ENCODE measurements at regions not wholly inside any gene's neighbourhood (a gene's known extent, or its start where the extent isn't known, plus 50 kb on each side); places are given as distances from the start of the nearest gene placed in this dataset.
A peak's percentile ranks its signal among the peaks of the same experiment; 100 is the strongest.

- no peak for DNase-seq
Observed at GRCh38 chr5:89908876-89909275, 500.7 kb downstream of the CETN3 start.

GRCh38 chr5:89904442-89904841, 505.1 kb downstream of the CETN3 start:
- in situ Hi-C loops (cut with MboI; ENCODE audit: low pct_unique_long_range_greater_than_20kb, low sequenced_read_pairs), result no loop called here
- DNase-seq, result no peak

More at GRCh38 chr5:89908876-89909275, 500.7 kb downstream of the CETN3 start:
- in situ Hi-C loops (cut with MboI; ENCODE audit: low pct_unique_long_range_greater_than_20kb, low sequenced_read_pairs), result no loop called here

GRCh38 chr5:89901983-89902382, 507.6 kb downstream of the CETN3 start:
- in situ Hi-C loops (cut with MboI; ENCODE audit: low pct_unique_long_range_greater_than_20kb, low sequenced_read_pairs), result no loop called here
- no peak for DNase-seq

- in situ Hi-C loops (cut with MboI; ENCODE audit: low pct_unique_long_range_greater_than_20kb, low sequenced_read_pairs), result no loop called here
- no peak for DNase-seq
Observed at GRCh38 chr5:89901346-89901745, 508.2 kb downstream of the CETN3 start.

GRCh38 chr5:89900346-89900745, 509.2 kb downstream of the CETN3 start:
- DNase-seq, result no peak
- in situ Hi-C loops (cut with MboI; ENCODE audit: low pct_unique_long_range_greater_than_20kb, low sequenced_read_pairs), result no loop called here

- in situ Hi-C loops (cut with MboI; ENCODE audit: low pct_unique_long_range_greater_than_20kb, low sequenced_read_pairs), result no loop called here
- no peak for DNase-seq
Observed at GRCh38 chr5:89899559-89899958, 510.0 kb downstream of the CETN3 start.

- in situ Hi-C loops (cut with MboI; ENCODE audit: low pct_unique_long_range_greater_than_20kb, low sequenced_read_pairs), result no loop called here
- no peak for DNase-seq
Observed at GRCh38 chr5:89893546-89893945, 516.0 kb downstream of the CETN3 start.

GRCh38 chr5:89885670-89886069, 523.9 kb downstream of the CETN3 start:
- in situ Hi-C loops (cut with MboI; ENCODE audit: low pct_unique_long_range_greater_than_20kb, low sequenced_read_pairs), result no loop called here

GRCh38 chr5:89883967-89884366, 525.6 kb downstream of the CETN3 start:
- in situ Hi-C loops (cut with MboI; ENCODE audit: low pct_unique_long_range_greater_than_20kb, low sequenced_read_pairs), result no loop called here
- peak; percentile 25 for DNase-seq

More at GRCh38 chr5:89885670-89886069, 523.9 kb downstream of the CETN3 start:
- DNase-seq, result no peak

GRCh38 chr5:89878140-89879132, 531.1 kb downstream of the CETN3 start:
- DNase-seq, result peak; percentile 28
- in situ Hi-C loops (cut with MboI; ENCODE audit: low pct_unique_long_range_greater_than_20kb, low sequenced_read_pairs), result no loop called here

GRCh38 chr5:89871906-89872305, 537.6 kb downstream of the CETN3 start:
- DNase-seq, result no peak
- in situ Hi-C loops (cut with MboI; ENCODE audit: low pct_unique_long_range_greater_than_20kb, low sequenced_read_pairs), result no loop called here

- DNase-seq, result no peak
- in situ Hi-C loops (cut with MboI; ENCODE audit: low pct_unique_long_range_greater_than_20kb, low sequenced_read_pairs), result no loop called here
Observed at GRCh38 chr5:89869346-89869745, 540.2 kb downstream of the CETN3 start.

- no peak for DNase-seq
- in situ Hi-C loops (cut with MboI; ENCODE audit: low pct_unique_long_range_greater_than_20kb, low sequenced_read_pairs), result no loop called here
Observed at GRCh38 chr5:89866410-89866809, 543.1 kb downstream of the CETN3 start.

GRCh38 chr5:89864941-89865340, 544.6 kb downstream of the CETN3 start:
- in situ Hi-C loops (cut with MboI; ENCODE audit: low pct_unique_long_range_greater_than_20kb, low sequenced_read_pairs), result no loop called here
- DNase-seq, result no peak

GRCh38 chr5:89857790-89858189, 551.8 kb downstream of the CETN3 start:
- in situ Hi-C loops (cut with MboI; ENCODE audit: low pct_unique_long_range_greater_than_20kb, low sequenced_read_pairs), result no loop called here
- DNase-seq, result no peak

GRCh38 chr5:89855417-89855816, 554.1 kb downstream of the CETN3 start:
- DNase-seq, result no peak
- in situ Hi-C loops (cut with MboI; ENCODE audit: low pct_unique_long_range_greater_than_20kb, low sequenced_read_pairs), result no loop called here

- DNase-seq, result no peak
- in situ Hi-C loops (cut with MboI; ENCODE audit: low pct_unique_long_range_greater_than_20kb, low sequenced_read_pairs), result no loop called here
Observed at GRCh38 chr5:89851911-89852310, 557.6 kb downstream of the CETN3 start.

GRCh38 chr5:89850513-89850865, 559.1 kb downstream of the CETN3 start:
- in situ Hi-C loops (cut with MboI; ENCODE audit: low pct_unique_long_range_greater_than_20kb, low sequenced_read_pairs), result no loop called here

GRCh38 chr5:89849830-89850512, 559.6 kb downstream of the CETN3 start:
- in situ Hi-C loops (cut with MboI; ENCODE audit: low pct_unique_long_range_greater_than_20kb, low sequenced_read_pairs), result no loop called here
- no peak for DNase-seq

More at GRCh38 chr5:89850513-89850865, 559.1 kb downstream of the CETN3 start:
- DNase-seq, result no peak

GRCh38 chr5:89847743-89848142, 561.8 kb downstream of the CETN3 start:
- in situ Hi-C loops (cut with MboI; ENCODE audit: low pct_unique_long_range_greater_than_20kb, low sequenced_read_pairs), result no loop called here
- no peak for DNase-seq
